ENCODE measurements at regions not wholly inside any gene's neighbourhood (a gene's known extent, or its start where the extent isn't known, plus 50 kb on each side); places are given as distances from the start of the nearest gene placed in this dataset.

DNA sequence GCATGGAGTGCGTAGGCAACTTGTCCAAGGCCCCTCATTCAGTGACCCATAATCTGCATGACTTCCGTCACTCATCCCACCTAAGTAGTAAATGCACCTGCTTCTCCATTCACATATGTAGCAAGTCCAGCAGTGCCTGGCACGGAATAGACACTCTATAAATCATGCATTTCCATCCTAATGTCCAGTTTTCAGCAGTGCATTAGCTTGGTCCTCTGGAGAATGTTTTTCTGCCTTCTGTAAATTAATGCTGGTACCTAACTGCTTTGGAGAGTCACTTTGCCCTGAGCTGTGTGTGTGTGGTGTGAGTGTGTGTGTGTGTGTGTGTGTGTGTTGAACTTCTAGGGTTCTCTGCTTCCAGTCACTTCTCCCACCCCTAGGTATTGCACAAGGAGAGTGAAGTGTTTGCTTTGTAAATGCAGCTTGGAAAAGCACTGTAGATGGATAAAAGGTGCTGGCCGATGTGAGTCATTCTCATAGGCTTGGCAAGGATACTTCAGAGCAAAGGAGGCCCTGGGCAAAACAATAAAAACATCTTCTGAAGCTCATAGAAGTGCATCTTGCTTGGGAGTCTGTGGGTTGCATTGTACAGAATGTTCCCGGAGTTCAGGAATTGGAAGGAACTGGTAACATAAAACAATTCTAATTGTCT, 181.8 kb downstream of the KATNAL1 start (continued):
- TF ChIP-seq JUND (IDR thresholded peaks at IDR 0.05; ENCODE audit: low read length) (no peak), POU5F1 (IDR thresholded peaks at IDR 0.05; ENCODE audit: low read depth, low read length) (no peak), GTF2F1 (IDR thresholded peaks at IDR 0.05; ENCODE audit: borderline replicate concordance, low read depth, low read length) (no peak), EP300 (IDR thresholded peaks at IDR 0.05; ENCODE audit: borderline replicate concordance in 1 of 2, low read depth in 2 of 2, low read length in 2 of 2) (no peak), FOSL1 (IDR thresholded peaks at IDR 0.05; ENCODE audit: insufficient read depth, low read depth, low read length) (no peak), CBX8 (IDR thresholded peaks at IDR 0.05; ENCODE audit: borderline replicate concordance, low read depth, low read length) (no peak), CHD7 (IDR thresholded peaks at IDR 0.05; ENCODE audit: insufficient replicate concordance, low read length) (no peak)
